HepG2 (cell line): ENCODE measurements at regions not wholly inside any gene's neighbourhood (a gene's known extent, or its start where the extent isn't known, plus 50 kb on each side); places are given as distances from the start of the nearest gene placed in this dataset.

Source experiments
- ATAC-seq: fragments of 200-7000 bp; cut with Tn5 transposase; 3 replicates; pipeline ENCODE4 v1.9.1; 2020; ENCODE audit warnings: mild to moderate bottlenecking, moderate library complexity
- BruUV-seq: library from RNA; stranded (reverse); fragments of 400-500 nt; replicated peaks from 2 replicates; lab custom pipeline; 2021; lab: Mats Ljungman, UMichigan
- CTCF ChIA-PET: fragments of 300-600 bp; formaldehyde crosslinking; extraction: SDS; loops from one replicate; lab custom pipeline; 2021; ENCODE audit warnings: low total read pairs, inconsistent platforms, low intra/inter-chr PET ratio; lab: Yijun Ruan, JAX
- POLR2A ChIA-PET: fragments of 350-600 bp; sonication (Branson Sonifier 250); formaldehyde crosslinking; loops from one replicate; lab custom pipeline; 2020; ENCODE audit warnings: antibody characterized with exemption, inconsistent platforms; lab: Yijun Ruan, JAX
- DNase-seq: peaks from one replicate; pipeline ENCODE4 v3.0.0-alpha.2; 2015; ENCODE audit warnings: low spot score
- FAIRE-seq: peaks from 3 replicates; lab custom pipeline; 2011; peaks lifted over from hg19 to GRCh38; lab: Jason Lieb, UNC
- H2AFZ ChIP-seq: one replicate; pipeline ENCODE4 v1.6.1; 2011; ENCODE audit warnings: low read length, inconsistent platforms
- H3K27ac ChIP-seq: fragments of 300-600 bp; 3 replicates; pipeline ENCODE4 v1.8.0; 2011; ENCODE audit warnings: mixed run types, mild to moderate bottlenecking, mixed read lengths, low read length, inconsistent platforms; ENCODE audit not compliant: insufficient read depth; ENCODE audit errors: extremely low read length
- H3K27me3 ChIP-seq, 2 experiments: fragments of 200-600 bp in 1 of 2; 2 replicates in 1 of 2; 3 replicates in 1 of 2; pipeline versions ENCODE4 v1.6.0 to v1.8.0; 2011; ENCODE audit warnings: low read length in 2 of 2, mild to moderate bottlenecking in 2 of 2, moderate library complexity in 2 of 2, inconsistent platforms in 1 of 2; ENCODE audit not compliant: insufficient read depth in 2 of 2, control insufficient read depth in 1 of 2
- H3K36me3 ChIP-seq, 2 experiments: fragments of 200-600 bp in 1 of 2; replicated peaks in 1 of 2; 2 replicates in 1 of 2; 3 replicates in 1 of 2; pipeline versions ENCODE4 v1.5.1 to v1.8.0; 2011; ENCODE audit warnings: low read length in 2 of 2, inconsistent platforms in 1 of 2; ENCODE audit not compliant: insufficient read depth in 2 of 2, control insufficient read depth in 1 of 2
- H3K4me1 ChIP-seq: 2 replicates; pipeline ENCODE4 v1.5.1; 2012; ENCODE audit warnings: low read length, inconsistent platforms; ENCODE audit not compliant: insufficient read depth
- H3K4me2 ChIP-seq: 2 replicates; pipeline ENCODE4 v1.6.0; 2011; ENCODE audit warnings: low read depth, low read length, inconsistent platforms
- H3K4me3 ChIP-seq, 3 experiments: fragments of 200-600 bp in 1 of 3; sonication (generic), shearing (Covaris generic) in 1 of 3; replicated peaks in 1 of 3; 2 replicates each; pipeline ENCODE4 v1.5.1; 2011 to 2016; ENCODE audit warnings: low read length in 3 of 3, inconsistent platforms in 2 of 3, low read depth in 2 of 3, mild to moderate bottlenecking in 2 of 3, control low read depth in 1 of 3, mixed read lengths in 1 of 3; ENCODE audit not compliant: insufficient read depth in 1 of 3
- H3K79me2 ChIP-seq: one replicate; pipeline ENCODE4 v1.6.1; 2011; ENCODE audit warnings: low read length, inconsistent platforms; ENCODE audit not compliant: insufficient read depth
- H3K9ac ChIP-seq: 2 replicates; pipeline ENCODE4 v1.6.0; 2011; ENCODE audit warnings: mild to moderate bottlenecking, low read depth, low read length, inconsistent platforms; ENCODE audit not compliant: insufficient read depth
- H3K9me3 ChIP-seq: 2 replicates; pipeline ENCODE4 v1.5.1; 2012; ENCODE audit warnings: mild to moderate bottlenecking, low read length
- H4K20me1 ChIP-seq: 2 replicates; pipeline ENCODE4 v1.6.0; 2011; ENCODE audit warnings: inconsistent platforms, mild to moderate bottlenecking, low read length, moderate library complexity; ENCODE audit not compliant: insufficient read depth
- FOSL2 ChIP-seq: sonication (generic); formaldehyde crosslinking; IDR thresholded peaks from 2 replicates; pipeline ENCODE4 v1.4.0; 2020; ENCODE audit warnings: missing genetic modification reagents
- GABPA ChIP-seq, 2 experiments: IDR thresholded peaks; 2 replicates each; pipeline ENCODE4 v1.6.1; 2011 to 2016; ENCODE audit warnings: low read depth in 2 of 2, low read length in 1 of 2, missing biosample characterization in 1 of 2, missing genetic modification characterization in 1 of 2
- MIER2 ChIP-seq: IDR thresholded peaks from 2 replicates; pipeline ENCODE4 v1.6.1; 2016; ENCODE audit warnings: missing biosample characterization, missing genetic modification reagents
- MNT ChIP-seq: fragments of 450-650 bp; IDR thresholded peaks from 2 replicates; pipeline ENCODE4 v1.6.1; 2016
- POLR2AphosphoS5 ChIP-seq: IDR thresholded peaks from 2 replicates; pipeline ENCODE4 v1.6.1; 2012; ENCODE audit warnings: low read depth, low read length
- SMYD3 ChIP-seq: sonication (generic); formaldehyde crosslinking; IDR thresholded peaks from 2 replicates; pipeline ENCODE4 v1.8.1; 2023; ENCODE audit warnings: mild to moderate bottlenecking, missing genetic modification reagents
- SSRP1 ChIP-seq: IDR thresholded peaks from 2 replicates; pipeline ENCODE4 v1.6.1; 2016; ENCODE audit warnings: control low read depth
- TAF1 ChIP-seq: sonication (generic); formaldehyde crosslinking; IDR thresholded peaks from 2 replicates; pipeline ENCODE4 v1.4.0; 2020; ENCODE audit warnings: missing genetic modification reagents
- ZNF253 ChIP-seq: sonication (generic); formaldehyde crosslinking; IDR thresholded peaks from 2 replicates; pipeline ENCODE4 v1.8.0; 2022; ENCODE audit warnings: mild to moderate bottlenecking, missing genetic modification reagents, borderline replicate concordance
- ZNF296 ChIP-seq: sonication (generic); formaldehyde crosslinking; conservative IDR thresholded peaks from 2 replicates; pipeline ENCODE4 v1.5.0; 2020; ENCODE audit warnings: mild to moderate bottlenecking, missing genetic modification reagents
- ZNF710 ChIP-seq: sonication (generic); formaldehyde crosslinking; IDR thresholded peaks from 2 replicates; pipeline ENCODE4 v1.5.0; 2020; ENCODE audit warnings: mild to moderate bottlenecking, missing genetic modification reagents, borderline replicate concordance
- WGBS: methylation state at CpG from one replicate; pipeline ENCODE4 v1.1.6; 2017; ENCODE audit warnings: low lambda C conversion rate; 5-methylcytosine and 5-hydroxymethylcytosine counted together
- in situ Hi-C: cut with HindIII; loops from 2 replicates; pipeline ENCODE4 v1.10.0; 2017; ENCODE audit warnings: low pct_unique_long_range_greater_than_20kb; ENCODE audit not compliant: extremely low pct_ligation_motif_present
- intact Hi-C: fragments of 100-400 bp; cut with micrococcal nuclease; formaldehyde crosslinking; loops from one replicate; pipeline ENCODE4 v1.10.0; 2022; ENCODE audit not compliant: unreplicated experiment
- TF ChIP-seq, protein P1 (sequence below): sonication (generic); formaldehyde crosslinking; conservative IDR thresholded peaks from 2 replicates; pipeline ENCODE4 v1.8.1; 2023; ENCODE audit warnings: missing genetic modification reagents

DNA sequence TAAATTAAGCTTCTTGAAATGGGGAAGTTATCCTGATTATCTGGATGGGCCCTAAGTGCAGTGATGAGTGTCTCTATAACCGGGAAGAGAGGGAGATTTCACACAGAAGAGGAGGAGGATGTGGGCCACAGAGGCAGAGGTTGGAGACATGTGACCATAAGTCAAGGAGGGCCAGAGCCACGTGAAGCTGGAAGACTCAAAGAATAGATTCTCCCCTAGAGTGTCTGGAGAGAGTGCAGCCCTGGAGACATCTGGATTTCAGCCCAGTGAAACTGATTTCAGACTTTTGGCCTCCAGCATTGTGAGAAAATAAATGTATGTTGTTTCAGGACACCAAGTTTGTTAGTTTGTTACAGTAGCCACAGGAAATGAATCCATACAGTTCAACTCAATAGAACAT lies 442.9 kb downstream of the NTRK2 start:
- FAIRE-seq (no peak), DNase-seq (no peak), ATAC-seq (no peak)
- Histone ChIP-seq H3K4me1 (no peaks in the 10 kb centered on the region), H3K27ac (no peak overlapping the region), H3K36me3 (no peaks in the 10 kb centered on the region), H3K9me3 (no peaks in the 10 kb centered on the region), H2AFZ (no peak overlapping the region), H3K79me2 (no peaks in the 10 kb centered on the region), H3K4me3 (no peak overlapping the region), H3K9ac (no peak overlapping the region), H3K4me2 (no peak overlapping the region), H4K20me1 (no peaks in the 10 kb centered on the region), H3K27me3 (no peaks in the 10 kb centered on the region; a peak in 1 of 5 replicates)
- intact Hi-C loops (no loop called here), in situ Hi-C loops (no loop called here)
- ChIA-PET POLR2A (no interaction called here), CTCF (no interaction called here)
- no TSS peak for BruUV-seq
- WGBS, result 17% methylated on average over 2 of the region's 2 CpGs
- no peak for TF ChIP-seq MIER2 (CRISPR knock-in tag)
- TF ChIP-seq MNT, result peak; percentile 48

- in situ Hi-C loops, result no loop called here
- POLR2A ChIA-PET, result no interaction called here
- no peak for ATAC-seq
Observed at GRCh38 chr9:85108746-85109145, 439.2 kb downstream of the NTRK2 start.

More at GRCh38 chr9:85108746-85109145, 439.2 kb downstream of the NTRK2 start:
- CTCF ChIA-PET, result no interaction called here
- H3K4me1 ChIP-seq, result no peaks in the 10 kb centered on the region
- H3K79me2 ChIP-seq, result no peaks in the 10 kb centered on the region
- H3K9ac ChIP-seq, result no peak overlapping the region
- H3K9me3 ChIP-seq, result no peaks in the 10 kb centered on the region
- TF ChIP-seq SSRP1, result no peak
- TF ChIP-seq FOSL2 (CRISPR knock-in tag), result no peak
- no peak for TF ChIP-seq POLR2AphosphoS5
- no peak for TF ChIP-seq SMYD3 (CRISPR knock-in tag)
- TF ChIP-seq GABPA (IDR thresholded peaks at IDR 0.05; ENCODE audit: low read depth, low read length), result no peak
- TF ChIP-seq GABPA (CRISPR knock-in tag; IDR thresholded peaks at IDR 0.05; ENCODE audit: low read depth), result no peak
- no peak for TF ChIP-seq ZNF253 (CRISPR knock-in tag)
- TF ChIP-seq ZNF296, result no peak
- TF ChIP-seq, protein P1, sequence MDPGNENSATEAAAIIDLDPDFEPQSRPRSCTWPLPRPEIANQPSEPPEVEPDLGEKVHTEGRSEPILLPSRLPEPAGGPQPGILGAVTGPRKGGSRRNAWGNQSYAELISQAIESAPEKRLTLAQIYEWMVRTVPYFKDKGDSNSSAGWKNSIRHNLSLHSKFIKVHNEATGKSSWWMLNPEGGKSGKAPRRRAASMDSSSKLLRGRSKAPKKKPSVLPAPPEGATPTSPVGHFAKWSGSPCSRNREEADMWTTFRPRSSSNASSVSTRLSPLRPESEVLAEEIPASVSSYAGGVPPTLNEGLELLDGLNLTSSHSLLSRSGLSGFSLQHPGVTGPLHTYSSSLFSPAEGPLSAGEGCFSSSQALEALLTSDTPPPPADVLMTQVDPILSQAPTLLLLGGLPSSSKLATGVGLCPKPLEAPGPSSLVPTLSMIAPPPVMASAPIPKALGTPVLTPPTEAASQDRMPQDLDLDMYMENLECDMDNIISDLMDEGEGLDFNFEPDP, result no peak
- TF ChIP-seq ZNF710 (CRISPR knock-in tag), result no peak
- no peak for TF ChIP-seq TAF1
- H3K27ac ChIP-seq, result no peak overlapping the region
- intact Hi-C loops, result no loop called here
- DNase-seq, result no peak
- no peak for FAIRE-seq
- no TSS peak for BruUV-seq
- H3K4me2 ChIP-seq, result no peak overlapping the region
- no peaks in the 10 kb centered on the region for H3K36me3 ChIP-seq
- H3K4me3 ChIP-seq, result no peak overlapping the region
- H3K27me3 ChIP-seq, result no peaks in the 10 kb centered on the region; a peak in 1 of 5 replicates
- H2AFZ ChIP-seq, result no peak overlapping the region
- no peaks in the 10 kb centered on the region for H4K20me1 ChIP-seq
